Tibial nerve (tissue), 3 donors: ENCODE measurements at regions not wholly inside any gene's neighbourhood (a gene's known extent, or its start where the extent isn't known, plus 50 kb on each side); places are given as distances from the start of the nearest gene placed in this dataset.

Experiments
- CTCF ChIP-seq, 5 experiments: fragments of 200-600 bp in 3 of 5; fragments of 450-650 bp in 2 of 5; sonication (generic) in 3 of 5; IDR thresholded peaks; one replicate each; pipeline ENCODE4 v1.5.1; 2016 to 2019; ENCODE audit warnings: antibody characterized with exemption in 5 of 5, mild to moderate bottlenecking in 3 of 5, moderate library complexity in 2 of 5
- POLR2A ChIP-seq, 2 donors: fragments of 450-650 bp; IDR thresholded peaks; one replicate each; pipeline ENCODE4 v1.6.1; 2017; ENCODE audit warnings: antibody characterized with exemption in 2 of 2, mild to moderate bottlenecking in 2 of 2, moderate library complexity in 2 of 2

DNA sequence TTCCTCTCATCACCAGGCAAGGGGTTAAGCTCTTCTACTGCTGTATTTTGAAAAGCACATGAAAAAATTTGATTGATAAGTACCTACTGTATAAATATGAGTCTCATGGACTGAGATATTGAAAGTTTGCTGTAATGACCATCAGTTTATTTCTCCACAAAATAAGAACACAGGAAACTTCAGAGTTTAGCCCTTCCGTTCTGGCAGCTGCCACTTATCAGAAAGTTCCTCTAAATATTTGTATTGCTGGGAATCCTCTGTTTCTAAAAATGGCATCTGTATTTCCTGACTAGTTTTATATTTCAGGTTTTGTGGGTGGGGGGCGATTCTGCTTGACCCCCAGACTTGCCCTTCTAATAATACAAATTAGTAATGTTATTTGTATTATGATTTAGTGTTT is 92.0 kb downstream of the LYZL2 start:
- TF ChIP-seq POLR2A (IDR thresholded peaks at IDR 0.05) (no peak), CTCF (IDR thresholded peaks at IDR 0.05) (no peak)
